Fibroblast of villous mesenchyme (primary cell): ENCODE measurements at regions not wholly inside any gene's neighbourhood (a gene's known extent, or its start where the extent isn't known, plus 50 kb on each side); places are given as distances from the start of the nearest gene placed in this dataset.

Experiments used
- DNase-seq: peaks from one replicate; pipeline ENCODE4 v3.0.0-alpha.2; 2010; ENCODE audit warnings: low read depth
- H3K4me3 ChIP-seq: 2 replicates; pipeline ENCODE4 v1.5.1; 2011; ENCODE audit warnings: low read depth, mild to moderate bottlenecking, low read length
- CTCF ChIP-seq: IDR thresholded peaks from 2 replicates; pipeline ENCODE4 v1.5.1; 2012; ENCODE audit warnings: low read depth, mild to moderate bottlenecking, low read length; ENCODE audit not compliant: insufficient read depth

- no peak overlapping the region for H3K4me3 ChIP-seq
- TF ChIP-seq CTCF, result no peak
- DNase-seq, result no peak
Observed at GRCh38 chr7:130927564-130927963, 193.6 kb upstream of the KLF14 start.

- H3K4me3 ChIP-seq, result no peak overlapping the region
- no peak for TF ChIP-seq CTCF
- DNase-seq, result no peak
Observed at GRCh38 chr7:130929896-130930659, 196.1 kb upstream of the KLF14 start.

- no peak for TF ChIP-seq CTCF
- no peak for DNase-seq
- H3K4me3 ChIP-seq, result no peak overlapping the region
Observed at GRCh38 chr7:130930681-130931080, 196.7 kb upstream of the KLF14 start.

GRCh38 chr7:130931423-130931822, 197.4 kb upstream of the KLF14 start:
- no peak for TF ChIP-seq CTCF
- no peak for DNase-seq
- no peak overlapping the region for H3K4me3 ChIP-seq

GRCh38 chr7:130932088-130932487, 198.1 kb upstream of the KLF14 start:
- no peak for DNase-seq
- H3K4me3 ChIP-seq, result no peak overlapping the region
- no peak for TF ChIP-seq CTCF

- no peak overlapping the region for H3K4me3 ChIP-seq
- no peak for TF ChIP-seq CTCF
- no peak for DNase-seq
Observed at GRCh38 chr7:130932667-130933432, 198.8 kb upstream of the KLF14 start.
